D721Med (cell line): ENCODE measurements at regions not wholly inside any gene's neighbourhood (a gene's known extent, or its start where the extent isn't known, plus 50 kb on each side); places are given as distances from the start of the nearest gene placed in this dataset.
"Not testable (repeated sequence)": the region's sequence is repeated elsewhere in the genome, so short reads cannot be mapped to it uniquely, and the experiment has no call there.

Experiments
- DNase-seq: peaks from one replicate; pipeline ENCODE4 v3.0.0; 2011; ENCODE audit warnings: low spot score; ENCODE audit not compliant: insufficient read length
- FAIRE-seq: peaks from 2 replicates; lab custom pipeline; 2011; peaks lifted over from hg19 to GRCh38; lab: Jason Lieb, UNC
- CTCF ChIP-seq: IDR thresholded peaks from 2 replicates; pipeline ENCODE4 v1.5.1; 2012; ENCODE audit warnings: mild to moderate bottlenecking, control low read depth; ENCODE audit not compliant: insufficient read depth; ENCODE audit errors: missing control alignments

- DNase-seq (no peak), FAIRE-seq (no peak)
- TF ChIP-seq CTCF: no peak
These were observed 170.2 kb downstream of the ALDH1A2 start for GRCh38 chr15:57895291-57895690.

- TF ChIP-seq CTCF: no peak
- no peak for DNase-seq
- no peak for FAIRE-seq
These were observed 169.4 kb downstream of the ALDH1A2 start for GRCh38 chr15:57896114-57896513.

- not testable (repeated sequence) for DNase-seq, FAIRE-seq
These were observed 168.6 kb downstream of the ALDH1A2 start for GRCh38 chr15:57896899-57897298.

- DNase-seq (no peak), FAIRE-seq (no peak)
- no peak for TF ChIP-seq CTCF
These were observed 167.6 kb downstream of the ALDH1A2 start for GRCh38 chr15:57897870-57898269.

- FAIRE-seq (no peak), DNase-seq (no peak)
- TF ChIP-seq CTCF: no peak
These were observed 163.4 kb downstream of the ALDH1A2 start for GRCh38 chr15:57902155-57902554.
